Ovary (tissue), 7 donors: ENCODE measurements at regions not wholly inside any gene's neighbourhood (a gene's known extent, or its start where the extent isn't known, plus 50 kb on each side); places are given as distances from the start of the nearest gene placed in this dataset.
A peak's percentile ranks its signal among the peaks of the same experiment; 100 is the strongest.
"Not testable (repeated sequence)": the region's sequence is repeated elsewhere in the genome, so short reads cannot be mapped to it uniquely, and the experiment has no call there.

Experiments used
- DNase-seq, 5 donors: peaks; one replicate each; pipeline ENCODE4 v3.0.0-alpha.2; 2019 to 2020
- H3K27ac ChIP-seq, 2 donors: fragments of 200-600 bp; one replicate each; pipeline versions ENCODE4 v1.5.1 to v1.8.0; 2019 to 2022
- H3K27me3 ChIP-seq: fragments of 200-600 bp; one replicate; pipeline ENCODE4 v1.8.0; 2022
- H3K36me3 ChIP-seq: fragments of 200-600 bp; sonication (generic); one replicate; pipeline ENCODE4 v1.5.1; 2019
- H3K4me1 ChIP-seq: one replicate; pipeline ENCODE4 v1.8.1; 2013; ENCODE audit warnings: mild to moderate bottlenecking, moderate library complexity; ENCODE audit not compliant: insufficient read depth
- H3K4me3 ChIP-seq: fragments of 200-600 bp; sonication (generic); one replicate; pipeline ENCODE4 v1.5.1; 2017
- H3K9me3 ChIP-seq, 2 donors: fragments of 200-600 bp in 1 of 2; sonication (generic) in 1 of 2; one replicate each; pipeline versions ENCODE4 v1.5.1 to v1.8.1; 2013 to 2019; ENCODE audit warnings: mild to moderate bottlenecking in 1 of 2, moderate library complexity in 1 of 2
- EP300 ChIP-seq: sonication (generic); formaldehyde crosslinking; IDR thresholded peaks from one replicate; pipeline ENCODE4 v1.6.1; 2017; ENCODE audit warnings: antibody characterized with exemption
- POLR2A ChIP-seq: fragments of 450-650 bp; IDR thresholded peaks from one replicate; pipeline ENCODE4 v1.6.1; 2017; ENCODE audit warnings: antibody characterized with exemption, mild to moderate bottlenecking, moderate library complexity
- WGBS, 3 donors: extraction: QIAGEN DNeasy Blood & Tissue Kit in 1 of 3; methylation state at CpG; one replicate each; pipeline versions ENCODE4 v1.1.5 to v1.1.7; 2013 to 2017; 5-methylcytosine and 5-hydroxymethylcytosine counted together
- intact Hi-C, 4 donors: fragments of 100-400 bp; cut with DNase I; formaldehyde crosslinking; loops; one replicate each; pipeline versions ENCODE4 v1.11.0 to v1.15.1; 2022 to 2023
- TF ChIP-seq, protein P1 (sequence below), 3 donors: fragments of 450-650 bp in 2 of 3; fragments of 200-600 bp in 1 of 3; IDR thresholded peaks; one replicate each; pipeline versions ENCODE4 v1.5.1 to v1.8.0; 2016 to 2022; ENCODE audit warnings: antibody characterized with exemption in 3 of 3, mild to moderate bottlenecking in 1 of 3
- donor health status: DM: no; HTN: no; CAD: no; lungs with moderate emphysema.
- donor health status: DM: no; HTN: no; CAD: no.
- donor health status: Bipolar disorder and iron deficiency.
- donor health status: DM: no; HTN: no; CAD: no.
- donor health status: DM: yes; HTN: yes; CAD: no.

DNA sequence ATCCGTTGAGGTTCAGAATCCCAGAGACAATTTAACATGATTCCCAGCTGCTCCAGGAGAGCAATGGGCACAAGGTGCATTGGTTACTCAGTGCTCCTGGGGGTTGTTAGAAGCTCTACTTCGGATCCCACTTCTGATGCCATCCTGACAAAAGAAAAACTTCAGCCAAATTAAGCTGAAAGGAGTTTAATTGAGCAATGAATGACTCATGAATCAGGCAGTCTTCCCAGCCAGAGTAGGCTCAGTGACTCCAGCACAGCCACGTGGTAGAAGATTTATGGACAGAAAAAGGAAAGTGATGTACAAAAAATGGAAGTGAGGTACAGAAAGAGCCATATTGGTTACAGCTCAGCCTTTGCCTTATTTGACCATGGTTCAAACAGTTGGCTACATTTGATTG, 95.7 kb downstream of the PWWP3B start:
- Histone ChIP-seq H3K36me3 (no peaks in the 10 kb centered on the region), H3K27me3 (no peaks in the 10 kb centered on the region), H3K27ac (no peak overlapping the region), H3K9me3 (no peaks in the 10 kb centered on the region), H3K4me3 (no peak overlapping the region), H3K4me1 (no peaks in the 10 kb centered on the region)
- WGBS, 3 donors: 34 to 37% (median 36%) methylated on average over 3 of the region's 3 CpGs
- intact Hi-C loops: no loop called here
- peak in 1 of 5 donors; percentile 26 for DNase-seq
- TF ChIP-seq EP300 (no peak), POLR2A (no peak)
- TF ChIP-seq, protein P1, sequence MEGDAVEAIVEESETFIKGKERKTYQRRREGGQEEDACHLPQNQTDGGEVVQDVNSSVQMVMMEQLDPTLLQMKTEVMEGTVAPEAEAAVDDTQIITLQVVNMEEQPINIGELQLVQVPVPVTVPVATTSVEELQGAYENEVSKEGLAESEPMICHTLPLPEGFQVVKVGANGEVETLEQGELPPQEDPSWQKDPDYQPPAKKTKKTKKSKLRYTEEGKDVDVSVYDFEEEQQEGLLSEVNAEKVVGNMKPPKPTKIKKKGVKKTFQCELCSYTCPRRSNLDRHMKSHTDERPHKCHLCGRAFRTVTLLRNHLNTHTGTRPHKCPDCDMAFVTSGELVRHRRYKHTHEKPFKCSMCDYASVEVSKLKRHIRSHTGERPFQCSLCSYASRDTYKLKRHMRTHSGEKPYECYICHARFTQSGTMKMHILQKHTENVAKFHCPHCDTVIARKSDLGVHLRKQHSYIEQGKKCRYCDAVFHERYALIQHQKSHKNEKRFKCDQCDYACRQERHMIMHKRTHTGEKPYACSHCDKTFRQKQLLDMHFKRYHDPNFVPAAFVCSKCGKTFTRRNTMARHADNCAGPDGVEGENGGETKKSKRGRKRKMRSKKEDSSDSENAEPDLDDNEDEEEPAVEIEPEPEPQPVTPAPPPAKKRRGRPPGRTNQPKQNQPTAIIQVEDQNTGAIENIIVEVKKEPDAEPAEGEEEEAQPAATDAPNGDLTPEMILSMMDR (IDR thresholded peaks at IDR 0.05): no peak

- H3K9me3 ChIP-seq, H3K4me3 ChIP-seq, H3K4me1 ChIP-seq, DNase-seq, intact Hi-C loops, H3K27me3 ChIP-seq, H3K36me3 ChIP-seq, H3K27ac ChIP-seq: not testable (repeated sequence)
- no CpG with 5 or more reads among the region's 9 CpGs for WGBS, 3 donors
Observed at GRCh38 chrX:106273947-106274587, 106.0 kb downstream of the PWWP3B start.

DNA sequence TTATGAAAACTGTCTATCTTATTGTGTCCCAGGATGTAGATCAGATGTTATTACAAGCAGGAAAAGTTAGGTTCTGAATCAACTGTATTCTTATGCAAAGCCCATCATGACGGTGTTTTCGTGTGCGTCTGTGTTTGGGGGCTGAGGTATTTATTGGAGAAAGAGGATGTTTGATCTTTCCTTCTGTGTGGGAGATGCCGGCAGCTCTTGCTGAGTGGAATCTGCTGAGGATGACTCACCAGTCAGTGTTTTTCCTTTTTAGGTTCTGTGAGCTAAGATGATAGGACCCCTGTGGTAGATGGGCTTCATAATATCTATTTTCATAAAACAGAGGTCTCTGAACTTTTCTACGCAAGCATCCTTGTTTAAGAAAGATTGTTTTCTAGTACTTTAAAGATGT, 107.1 kb downstream of the PWWP3B start:
- H3K27ac ChIP-seq, H3K36me3 ChIP-seq, H3K4me1 ChIP-seq, H3K27me3 ChIP-seq, intact Hi-C loops, DNase-seq, H3K9me3 ChIP-seq, H3K4me3 ChIP-seq: not testable (repeated sequence)
- no CpG with 5 or more reads among the region's 5 CpGs for WGBS, 3 donors

- peaks cover 2% of the 10 kb centered on the region for H3K27me3 ChIP-seq
- H3K27ac ChIP-seq: no peak overlapping the region
- DNase-seq: no peak
- no peaks in the 10 kb centered on the region for H3K9me3 ChIP-seq
- H3K4me1 ChIP-seq: no peaks in the 10 kb centered on the region
- 42 to 52% (median 43%) methylated on average over 2 of the region's 2 CpGs for WGBS, 3 donors
- H3K36me3 ChIP-seq: no peaks in the 10 kb centered on the region
- intact Hi-C loops: no loop called here
- no peak for TF ChIP-seq EP300
- TF ChIP-seq POLR2A: no peak
- no peak overlapping the region for H3K4me3 ChIP-seq
Observed at GRCh38 chrX:106278951-106279350, 110.8 kb downstream of the PWWP3B start.

DNA sequence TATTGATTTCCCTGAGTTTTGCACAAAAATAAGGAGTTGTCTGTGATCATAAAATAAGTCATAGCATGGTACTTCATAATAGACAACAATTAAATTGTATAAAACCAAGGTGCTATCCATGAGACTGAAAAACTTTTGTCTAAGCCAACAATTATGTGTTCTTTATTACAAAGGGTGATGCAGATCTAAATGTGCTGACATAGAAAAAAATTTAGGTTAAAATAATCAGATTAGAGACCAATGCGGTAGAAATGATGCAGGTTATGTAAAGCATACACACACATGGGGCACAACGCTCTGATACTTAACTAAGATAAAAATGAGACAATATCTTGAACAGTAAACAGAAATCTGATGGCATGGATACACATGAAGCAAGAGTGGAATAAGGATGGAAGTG, 113.3 kb downstream of the PWWP3B start:
- intact Hi-C loops: no loop called here
- 68 to 74% (median 72%) methylated on average over 2 of the region's 2 CpGs for WGBS, 3 donors

DNA sequence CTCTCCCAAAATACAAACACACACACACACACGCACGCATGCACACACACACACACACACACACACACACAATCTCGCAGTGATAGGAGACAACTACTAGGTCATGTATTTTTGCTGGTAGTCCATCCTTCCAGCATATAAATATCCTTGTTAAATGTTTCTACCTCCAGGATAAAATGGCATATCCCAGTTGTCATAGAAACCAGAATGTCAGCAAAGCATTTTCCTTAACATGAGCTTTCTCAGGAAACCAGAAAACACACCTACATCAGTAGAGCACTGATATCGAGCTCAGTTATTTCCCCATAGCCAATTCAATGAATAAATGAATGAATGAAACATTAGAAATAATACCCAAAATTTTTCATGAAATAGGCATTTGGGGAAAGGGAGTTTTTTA, 115.7 kb downstream of the PWWP3B start:
- H3K4me3 ChIP-seq: no peak overlapping the region
- no peaks in the 10 kb centered on the region for H3K9me3 ChIP-seq
- H3K27me3 ChIP-seq: peaks cover 2% of the 10 kb centered on the region
- no peak overlapping the region for H3K27ac ChIP-seq
- TF ChIP-seq, protein P1 (IDR thresholded peaks at IDR 0.05): no peak
- no peak for TF ChIP-seq POLR2A
- no peak for TF ChIP-seq EP300
- H3K36me3 ChIP-seq: no peaks in the 10 kb centered on the region
- WGBS, 3 donors: 74 to 83% (median 77%) methylated on average over 4 of the region's 4 CpGs
- no peak for DNase-seq
- H3K4me1 ChIP-seq: no peaks in the 10 kb centered on the region
- intact Hi-C loops: no loop called here

More for the DNA sequence above, 113.3 kb downstream of the PWWP3B start:
- TF ChIP-seq, protein P1 (IDR thresholded peaks at IDR 0.05): no peak
- no peak for TF ChIP-seq EP300
- TF ChIP-seq POLR2A: no peak
- H3K27me3 ChIP-seq: peaks cover 2% of the 10 kb centered on the region
- H3K9me3 ChIP-seq: no peaks in the 10 kb centered on the region
- no peak overlapping the region for H3K4me3 ChIP-seq
- H3K27ac ChIP-seq: no peak overlapping the region
- H3K4me1 ChIP-seq: no peaks in the 10 kb centered on the region
- DNase-seq: no peak
- no peaks in the 10 kb centered on the region for H3K36me3 ChIP-seq
